DMS153 treated with DMSO at 0.1 percent for 48 hours (cell line): ENCODE measurements at regions not wholly inside any gene's neighbourhood (a gene's known extent, or its start where the extent isn't known, plus 50 kb on each side); places are given as distances from the start of the nearest gene placed in this dataset.

Source experiments
- DNase-seq: peaks from one replicate; lab custom pipeline; 2025; ENCODE audit not compliant: unreplicated experiment; lab: John Stamatoyannopoulos, UW

DNA sequence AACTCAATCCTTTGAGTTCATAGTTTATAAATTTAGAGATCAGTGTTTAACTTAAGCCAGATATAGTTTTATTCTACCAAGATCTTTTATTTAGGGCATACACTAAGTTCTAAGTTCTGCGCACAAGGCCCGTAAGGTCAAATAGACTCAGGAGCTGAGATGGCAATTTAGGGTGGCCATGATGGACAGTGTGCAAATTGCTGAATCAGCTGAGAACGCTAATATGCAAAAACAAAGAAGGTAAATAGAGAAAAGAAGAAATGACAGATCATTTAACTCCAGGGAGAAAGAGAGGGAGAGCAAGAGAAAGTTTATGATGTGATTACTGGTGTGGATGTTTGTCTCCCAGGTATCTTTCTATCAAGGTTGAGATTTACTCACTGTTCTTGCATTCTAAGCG lies 678.5 kb downstream of the OTOL1 start:
- no peak for DNase-seq

DNA sequence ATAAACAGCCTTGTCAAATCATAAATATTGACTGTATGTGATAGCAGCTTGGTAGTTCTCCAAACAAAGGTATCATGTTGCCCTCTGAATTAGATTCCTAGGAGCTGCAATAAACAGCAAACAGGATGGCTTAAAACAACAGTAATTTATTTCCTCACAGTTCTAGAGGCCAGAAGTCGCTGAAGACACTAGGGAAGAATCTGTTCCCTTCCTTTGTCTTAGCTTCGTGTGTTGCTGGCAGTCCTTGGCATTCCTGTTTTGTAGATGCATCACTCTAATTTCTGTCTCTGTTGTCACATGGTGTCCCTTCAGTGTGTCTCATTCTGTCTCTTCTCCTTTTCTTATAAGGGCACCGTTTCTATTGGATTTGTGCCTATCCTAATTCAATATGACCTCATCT lies 679.3 kb downstream of the OTOL1 start:
- DNase-seq, result no peak

DNA sequence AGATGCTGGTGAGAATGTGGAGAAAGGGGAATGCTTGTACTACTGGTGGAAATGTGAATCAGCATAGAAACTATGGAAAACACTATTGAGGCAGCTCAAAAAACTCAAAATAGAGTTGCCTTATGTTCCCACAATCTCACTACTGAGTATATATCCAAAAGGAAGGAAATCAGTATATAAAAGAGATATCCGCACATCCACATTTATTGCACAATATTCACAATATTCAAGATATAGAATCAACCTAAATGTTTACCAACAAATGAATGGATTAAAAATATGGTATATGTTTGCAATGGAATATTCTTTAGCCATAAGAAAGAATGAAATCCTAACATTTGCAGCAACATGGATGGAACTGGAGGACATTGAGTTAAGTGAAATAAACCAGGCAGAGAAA lies 686.8 kb downstream of the OTOL1 start:
- DNase-seq, result no peak

DNA sequence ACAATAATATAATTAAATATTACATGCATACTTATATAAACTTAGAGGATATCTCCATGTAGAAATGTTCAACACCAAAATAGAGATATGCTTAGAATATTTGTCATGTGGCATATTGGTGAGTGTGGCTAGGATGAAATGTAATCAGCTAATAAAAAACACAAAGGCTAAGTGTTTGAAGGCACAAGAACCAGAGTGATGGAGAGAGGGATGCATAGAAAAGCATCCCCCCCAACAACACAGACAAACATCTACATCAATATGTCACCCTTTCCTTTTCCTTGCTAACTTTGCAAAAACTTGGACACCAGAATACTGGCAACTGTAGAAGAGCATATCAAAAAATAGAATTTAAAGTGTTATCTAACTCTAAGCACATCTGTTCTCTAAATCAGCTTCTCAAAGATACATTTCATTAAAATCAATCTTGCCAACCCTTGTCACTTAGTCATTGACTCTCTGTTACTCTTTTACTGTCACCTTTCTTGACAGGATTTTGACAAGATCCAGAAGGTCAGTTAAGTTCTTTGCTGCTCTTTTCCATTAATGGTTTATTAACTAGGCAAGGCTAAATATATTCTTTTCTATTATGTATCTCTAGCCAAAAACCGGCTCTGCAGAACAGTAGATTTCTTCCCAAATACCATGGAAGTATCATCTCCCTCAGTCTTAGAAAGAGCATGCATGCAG lies 695.9 kb downstream of the OTOL1 start:
- no peak for DNase-seq

DNA sequence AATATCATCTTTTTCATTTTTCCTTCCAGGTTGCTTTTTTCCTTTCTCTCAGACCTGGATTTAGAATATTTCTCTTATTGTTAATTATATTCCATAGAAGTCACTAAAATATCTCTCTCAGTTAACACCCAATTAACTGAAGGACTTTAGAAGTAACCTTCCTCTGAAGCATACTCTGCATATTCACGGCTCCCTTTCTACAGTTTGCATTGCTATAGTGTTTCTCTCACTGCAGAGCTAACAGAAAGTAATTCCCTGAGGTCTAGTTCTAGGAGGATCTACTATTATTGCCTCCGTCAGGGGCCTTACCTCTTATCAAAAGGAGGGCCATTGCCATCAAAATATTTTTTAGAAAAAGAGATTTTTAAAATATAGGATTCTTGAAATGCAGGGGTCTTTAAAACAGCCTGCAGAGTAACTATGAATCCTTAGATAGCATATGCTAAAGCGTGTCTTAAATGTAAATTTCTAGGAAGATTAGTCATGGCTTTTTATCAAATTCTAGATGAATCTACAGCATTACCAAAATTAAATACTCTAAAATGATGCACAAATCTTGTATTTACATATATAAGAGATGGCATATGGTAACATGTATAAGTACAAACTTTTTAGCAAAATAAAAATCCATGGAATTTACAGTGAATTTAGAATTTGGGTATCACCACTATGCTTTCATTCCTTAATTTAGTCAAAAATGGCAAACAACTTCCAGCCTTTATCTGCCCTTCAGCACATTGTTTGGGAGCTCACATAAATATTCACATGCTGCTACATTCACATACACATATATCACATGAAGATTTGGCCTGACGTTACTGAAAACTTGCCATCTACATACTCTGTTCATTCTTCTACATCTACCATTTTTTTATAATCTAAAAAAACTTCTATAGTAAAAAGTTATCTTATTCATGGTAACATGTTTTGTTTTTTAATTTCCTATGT lies 696.8 kb downstream of the OTOL1 start:
- DNase-seq, result no peak

DNA sequence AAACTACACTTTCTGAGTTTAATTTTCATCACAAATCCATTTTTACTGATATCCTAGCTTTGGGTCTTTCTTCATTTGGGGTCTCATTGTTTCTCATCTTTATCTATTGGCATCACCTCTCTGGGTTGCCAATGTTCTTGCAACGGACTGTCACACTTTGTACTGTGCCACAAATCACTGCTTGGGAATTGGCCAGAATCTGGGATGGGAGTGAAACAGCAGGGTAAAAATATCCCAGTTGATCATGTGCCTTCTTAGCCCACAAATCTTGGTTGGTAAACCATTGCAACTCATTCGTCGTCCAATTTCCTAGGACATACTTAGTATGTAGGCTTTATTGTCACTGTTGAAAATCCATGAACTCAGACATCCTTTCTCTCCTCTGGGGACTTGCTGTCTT lies 698.5 kb downstream of the OTOL1 start:
- DNase-seq, result no peak

DNA sequence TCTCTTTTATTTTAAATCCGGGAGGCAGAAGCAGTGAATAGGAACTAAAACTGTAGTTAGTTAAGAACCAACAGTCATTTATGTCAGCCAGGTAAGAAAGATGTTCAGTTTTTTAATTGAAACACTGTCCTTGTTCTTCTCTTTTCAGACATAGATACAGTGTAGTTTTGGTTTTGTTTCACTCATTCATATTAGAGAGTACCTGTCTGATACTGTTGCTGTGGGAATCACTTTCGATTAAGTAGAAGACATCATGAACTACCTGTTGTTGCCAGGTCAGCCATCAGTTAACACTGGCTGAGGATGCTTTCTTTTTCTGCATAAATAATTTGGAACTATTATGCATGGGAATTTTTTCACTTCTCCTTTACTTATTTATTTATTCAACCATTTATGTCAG lies 700.4 kb downstream of the OTOL1 start:
- DNase-seq, result no peak

DNA sequence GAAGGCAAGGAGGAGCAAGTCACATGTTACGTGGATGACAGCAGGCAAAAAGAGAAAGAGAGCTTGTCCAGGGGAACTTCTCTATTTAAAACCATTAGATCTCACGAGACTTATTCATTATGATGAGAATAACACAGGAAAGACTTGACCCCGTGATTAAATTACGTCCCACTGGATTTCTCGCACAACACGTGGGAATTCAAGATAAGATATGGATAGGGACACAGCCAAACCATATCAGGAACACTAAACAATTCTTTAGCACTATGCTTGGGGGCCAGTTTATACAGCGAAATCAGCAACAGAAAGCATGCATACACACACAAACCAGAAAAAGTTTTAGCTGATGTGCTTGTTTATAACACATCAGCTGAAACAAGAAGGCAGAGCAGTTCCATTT lies 704.2 kb downstream of the OTOL1 start:
- no peak for DNase-seq

DNA sequence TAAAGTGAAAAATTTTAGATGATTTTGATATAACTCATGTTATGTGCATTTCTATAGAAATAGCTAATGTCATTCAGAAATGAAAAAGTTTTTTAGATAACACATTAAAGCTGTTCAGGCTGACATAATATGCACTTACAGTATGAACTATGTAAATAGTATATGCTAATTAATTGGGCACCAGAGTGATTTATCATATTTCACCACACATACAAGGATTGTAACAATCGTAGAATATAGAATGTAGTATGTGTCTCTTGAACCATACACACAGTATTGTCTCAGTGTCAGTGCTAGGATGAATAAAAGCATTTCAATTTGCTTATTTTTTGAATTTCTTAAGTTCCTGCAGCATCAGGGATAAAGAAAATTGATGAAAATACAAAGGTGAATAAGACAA lies 710.0 kb downstream of the OTOL1 start:
- no peak for DNase-seq

DNA sequence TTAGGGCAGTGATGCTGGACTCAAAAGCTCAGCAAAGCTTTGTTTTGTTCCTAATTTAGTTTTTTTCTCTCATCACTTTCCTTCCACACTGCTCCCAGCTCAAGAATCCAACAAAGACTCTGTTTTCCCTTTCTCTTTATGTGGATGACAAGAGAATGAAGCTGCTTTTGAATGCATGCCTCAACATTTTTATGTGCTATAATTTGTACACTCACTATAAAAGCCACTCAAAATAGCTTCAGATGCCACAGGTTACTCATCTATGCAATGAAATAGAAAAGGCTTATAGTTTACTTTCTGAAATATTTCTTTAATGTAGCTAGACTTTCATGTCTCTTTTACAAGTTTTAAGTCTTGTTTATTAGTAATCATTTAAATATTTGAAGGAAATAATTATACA lies 714.9 kb downstream of the OTOL1 start:
- DNase-seq, result no peak

DNA sequence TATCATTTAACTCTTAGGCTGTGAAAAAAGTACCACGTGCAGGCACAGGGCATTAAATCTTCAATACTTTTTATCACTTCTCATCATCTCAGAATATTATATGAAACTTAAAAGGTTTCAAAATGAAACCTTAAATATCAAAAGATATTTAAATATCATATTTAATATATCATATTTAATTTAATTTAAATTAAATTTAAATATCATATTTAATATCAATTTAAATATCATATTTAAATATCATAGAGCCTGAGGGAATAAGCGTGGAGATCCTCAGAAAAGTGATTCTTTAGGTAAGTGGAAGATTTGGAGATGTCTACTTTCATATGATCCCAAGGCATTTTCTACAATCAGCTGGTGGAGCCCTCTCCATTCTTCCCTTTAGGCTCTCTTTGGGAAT lies 716.6 kb downstream of the OTOL1 start:
- DNase-seq, result no peak

DNA sequence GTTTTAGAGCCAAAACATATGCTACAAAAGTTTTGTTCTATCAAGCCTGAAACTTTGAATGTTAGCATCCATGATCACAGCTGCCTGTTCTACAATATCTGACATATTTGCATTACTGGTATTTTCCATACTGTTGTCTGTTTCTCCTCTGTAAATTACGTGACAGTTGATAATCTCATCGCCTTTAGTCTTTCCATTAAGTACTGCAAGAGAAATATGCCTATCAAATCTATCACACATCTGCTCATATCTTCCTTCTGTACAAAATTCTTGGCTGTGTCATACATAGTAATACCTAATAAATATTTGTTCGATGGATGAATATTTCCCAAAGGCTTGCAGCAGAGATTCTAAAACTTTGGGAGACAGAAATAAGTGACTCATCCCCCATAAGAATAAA lies 717.3 kb downstream of the OTOL1 start:
- no peak for DNase-seq

DNA sequence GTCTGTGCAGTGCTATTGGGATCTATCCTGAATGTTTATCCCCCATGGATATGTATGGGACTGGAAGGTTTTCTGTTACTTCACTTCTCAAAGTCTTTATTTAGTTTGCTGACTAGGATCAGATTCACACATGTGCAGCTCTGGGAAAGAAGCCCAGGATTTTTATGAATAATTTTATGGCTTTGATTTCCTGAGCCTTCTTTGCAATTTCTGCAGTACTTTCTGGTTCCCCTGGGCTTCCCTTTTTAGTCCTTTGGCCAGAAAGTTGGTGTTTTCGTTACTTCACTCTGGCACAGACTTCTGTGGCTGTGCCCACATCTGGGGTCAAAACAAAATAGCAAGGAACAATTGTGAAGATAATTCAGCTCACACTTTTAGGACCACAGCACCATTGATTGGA lies 721.0 kb downstream of the OTOL1 start:
- no peak for DNase-seq

DNA sequence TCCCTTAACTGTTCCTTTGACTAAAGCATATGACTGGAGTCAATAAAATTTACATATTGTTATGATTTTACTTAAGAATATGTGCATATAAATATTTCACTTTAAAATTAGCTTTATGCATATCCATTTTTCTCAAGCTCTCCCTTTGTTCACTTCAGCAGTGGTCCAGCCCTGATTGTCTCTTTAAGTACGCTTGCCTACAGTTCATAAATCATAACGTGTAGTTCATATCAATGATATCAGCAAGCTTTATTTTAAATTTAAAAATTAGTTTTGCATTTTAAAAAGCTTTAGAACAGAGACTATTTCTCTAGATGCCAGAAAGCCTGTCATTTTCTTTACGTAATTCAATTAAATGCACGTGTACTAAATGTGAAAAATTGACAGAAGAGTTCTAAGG lies 721.9 kb downstream of the OTOL1 start:
- no peak for DNase-seq

DNA sequence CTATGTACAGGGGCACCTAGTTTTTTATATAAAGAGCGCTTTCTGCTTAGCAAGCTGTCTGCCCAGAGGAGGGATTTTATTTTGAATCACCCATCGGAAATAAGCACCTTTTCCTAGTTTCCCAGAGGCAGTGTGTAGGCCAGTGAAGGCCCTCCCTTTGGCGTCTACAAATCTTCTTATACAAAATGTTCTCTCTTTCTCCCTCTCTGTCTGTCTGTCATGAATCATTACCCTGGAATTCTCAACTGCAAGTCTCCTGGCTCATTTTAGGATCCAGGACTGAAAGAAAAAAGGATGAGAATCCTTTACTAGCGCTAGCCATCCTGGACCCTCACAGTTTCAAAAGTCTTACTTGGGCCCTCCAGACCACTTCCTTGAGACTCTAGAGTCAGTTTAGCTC lies 728.1 kb downstream of the OTOL1 start:
- DNase-seq, result no peak

DNA sequence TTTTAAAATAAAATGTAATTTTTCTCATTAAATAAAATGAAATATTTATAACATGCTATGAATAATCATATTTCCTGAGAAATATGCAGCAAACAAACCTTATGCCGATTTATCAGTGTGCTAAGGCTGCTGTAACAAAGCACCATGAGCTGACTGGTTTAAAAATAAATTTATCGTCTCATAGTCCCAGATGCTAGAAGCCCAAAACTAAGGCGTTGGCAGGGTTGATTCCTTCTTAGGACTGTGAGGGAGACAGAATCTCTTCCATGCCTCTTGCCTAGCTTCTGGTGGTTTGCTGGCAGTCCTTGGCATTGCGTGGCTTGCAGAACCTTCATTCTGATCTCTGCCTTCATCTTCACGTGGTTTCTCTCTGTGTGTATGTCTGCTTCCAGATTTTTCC lies 740.3 kb downstream of the OTOL1 start:
- no peak for DNase-seq

DNA sequence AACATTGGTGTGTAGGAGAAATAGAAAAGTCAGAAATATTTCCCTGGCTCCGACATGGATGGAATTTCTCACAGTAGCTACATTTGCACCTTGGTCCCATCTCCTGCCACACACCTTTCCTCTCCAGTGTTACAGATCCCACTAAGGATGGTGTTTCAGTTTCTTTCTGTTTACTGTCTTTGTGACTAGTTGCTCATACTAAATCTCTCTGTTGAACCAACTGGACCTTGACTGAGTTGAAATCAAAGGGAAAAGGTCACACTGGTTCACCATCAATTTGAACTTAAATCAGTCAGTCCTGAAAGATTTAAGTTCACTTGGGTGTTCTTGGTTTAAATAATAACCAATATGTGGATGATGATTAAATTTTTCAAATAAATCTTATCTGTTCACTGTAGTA lies 754.2 kb downstream of the OTOL1 start:
- DNase-seq, result no peak

DNA sequence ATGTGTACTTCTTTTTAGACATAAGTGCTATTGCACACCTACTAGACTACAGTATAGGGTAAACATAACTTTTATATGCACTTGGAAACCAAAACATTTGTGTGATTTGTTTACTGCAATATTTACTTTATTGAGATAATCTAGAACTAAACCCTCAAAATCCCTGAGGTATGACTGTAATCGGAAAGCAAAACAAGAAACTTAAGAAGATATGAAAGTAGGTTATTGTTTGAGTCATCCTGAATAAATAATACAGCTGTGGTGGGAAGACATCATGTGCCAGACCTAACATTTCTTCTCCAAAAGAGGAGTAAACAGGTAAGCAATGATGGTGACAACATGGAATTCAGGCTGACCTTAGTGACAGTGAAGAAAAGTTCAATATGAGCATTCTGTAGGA lies 765.5 kb downstream of the OTOL1 start:
- no peak for DNase-seq

DNA sequence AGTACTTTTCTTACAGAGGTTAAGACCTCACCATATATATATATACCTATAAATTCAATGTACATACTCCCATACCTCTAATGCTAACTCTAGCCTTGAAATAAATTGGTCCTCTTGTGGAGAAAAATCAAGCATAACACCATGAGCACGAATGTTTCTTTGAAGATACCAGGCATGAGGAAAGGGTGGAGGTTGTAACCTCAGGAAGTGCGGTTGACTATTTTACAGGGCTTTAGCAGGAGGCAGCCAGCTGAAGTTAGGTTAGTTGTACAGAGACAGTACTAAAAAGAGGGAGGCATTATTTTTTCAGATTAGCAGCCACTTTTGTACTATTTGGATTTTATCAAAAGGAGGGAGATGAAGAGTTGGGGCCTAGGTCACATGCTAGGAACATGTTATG lies 767.0 kb downstream of the OTOL1 start:
- DNase-seq, result no peak

DNA sequence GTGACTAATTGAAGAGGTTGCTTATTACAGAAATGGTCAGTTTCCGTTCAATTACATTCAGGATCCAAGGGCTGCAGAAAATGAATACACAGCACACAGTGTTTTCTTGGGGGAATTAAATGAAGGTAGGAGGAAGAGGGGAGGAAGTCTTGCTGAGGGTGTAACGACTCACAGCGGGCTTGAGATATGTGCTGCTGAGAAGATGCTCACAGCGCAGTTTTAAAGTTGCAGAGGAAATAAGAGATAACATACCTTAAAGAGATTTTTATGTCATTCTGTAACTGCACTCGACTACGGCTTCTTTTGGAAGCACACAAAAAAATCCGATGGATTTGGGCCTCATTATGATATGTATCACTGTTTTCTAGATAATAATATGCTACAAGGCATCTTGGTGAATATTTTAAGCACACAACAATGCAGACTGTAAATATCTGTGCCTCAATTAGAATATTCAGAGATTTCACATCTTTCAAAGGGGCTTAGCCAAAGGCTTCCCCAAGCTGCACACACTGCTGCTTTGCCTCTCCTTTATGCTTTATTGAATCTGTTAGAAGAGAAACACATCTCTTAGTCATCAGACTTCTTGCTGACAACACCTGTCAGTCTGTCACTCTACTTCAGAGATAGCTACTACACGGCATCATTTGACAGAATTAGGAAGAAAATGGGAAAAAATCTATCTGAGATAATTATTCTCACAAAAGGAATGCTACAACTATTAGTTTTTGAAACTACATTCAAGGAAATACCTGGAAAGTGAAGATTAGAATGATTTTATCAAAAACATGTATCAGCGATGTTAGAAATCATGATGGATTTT lies 773.2 kb downstream of the OTOL1 start:
- no peak for DNase-seq

DNA sequence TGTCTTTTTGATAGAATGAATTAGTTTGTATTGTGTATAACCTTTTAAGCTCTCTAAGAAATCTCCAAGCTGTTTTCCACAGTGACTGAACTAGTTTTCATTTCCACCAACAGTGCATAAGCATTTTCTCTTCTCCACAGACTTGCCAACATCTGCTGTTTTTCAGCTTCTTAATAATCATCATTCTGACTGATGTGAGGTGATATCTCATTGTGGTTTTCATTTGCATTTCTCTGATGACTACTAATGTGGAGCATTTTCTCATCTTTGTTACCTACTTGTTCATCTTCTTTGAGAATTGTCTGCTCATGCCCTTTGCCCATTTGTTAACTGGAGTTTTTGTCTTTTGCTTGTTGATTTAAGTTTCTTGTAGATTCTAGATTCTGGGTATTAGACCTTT lies 777.5 kb downstream of the OTOL1 start:
- DNase-seq, result no peak

DNA sequence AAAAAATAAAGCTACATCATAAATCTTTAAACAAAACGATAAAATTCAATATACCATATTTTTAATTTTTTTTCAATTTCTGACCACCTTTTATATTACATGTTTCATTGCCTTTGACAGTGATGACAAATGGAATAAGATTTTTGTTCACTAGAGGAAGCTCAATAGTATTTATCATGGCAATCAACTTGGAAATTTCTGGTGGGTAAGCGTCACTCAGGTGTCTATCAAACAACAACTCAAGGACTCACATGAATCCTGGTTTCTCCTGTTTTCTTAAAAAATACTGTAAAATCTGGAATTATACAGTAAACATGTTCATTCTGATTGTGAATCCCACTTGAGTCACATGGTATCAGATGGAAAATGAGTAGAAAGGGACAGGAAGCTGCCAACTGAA lies 782.2 kb downstream of the OTOL1 start:
- DNase-seq, result no peak
